GM18867 (cell line): ENCODE measurements at regions not wholly inside any gene's neighbourhood (a gene's known extent, or its start where the extent isn't known, plus 50 kb on each side); places are given as distances from the start of the nearest gene placed in this dataset.

Experiments used
- ATAC-seq: cut with Tn5 transposase; IDR thresholded peaks from one replicate; pipeline ENCODE4 v1.9.1; 2021; ENCODE audit warnings: mild to moderate bottlenecking, moderate library complexity; ENCODE audit not compliant: unreplicated experiment

DNA sequence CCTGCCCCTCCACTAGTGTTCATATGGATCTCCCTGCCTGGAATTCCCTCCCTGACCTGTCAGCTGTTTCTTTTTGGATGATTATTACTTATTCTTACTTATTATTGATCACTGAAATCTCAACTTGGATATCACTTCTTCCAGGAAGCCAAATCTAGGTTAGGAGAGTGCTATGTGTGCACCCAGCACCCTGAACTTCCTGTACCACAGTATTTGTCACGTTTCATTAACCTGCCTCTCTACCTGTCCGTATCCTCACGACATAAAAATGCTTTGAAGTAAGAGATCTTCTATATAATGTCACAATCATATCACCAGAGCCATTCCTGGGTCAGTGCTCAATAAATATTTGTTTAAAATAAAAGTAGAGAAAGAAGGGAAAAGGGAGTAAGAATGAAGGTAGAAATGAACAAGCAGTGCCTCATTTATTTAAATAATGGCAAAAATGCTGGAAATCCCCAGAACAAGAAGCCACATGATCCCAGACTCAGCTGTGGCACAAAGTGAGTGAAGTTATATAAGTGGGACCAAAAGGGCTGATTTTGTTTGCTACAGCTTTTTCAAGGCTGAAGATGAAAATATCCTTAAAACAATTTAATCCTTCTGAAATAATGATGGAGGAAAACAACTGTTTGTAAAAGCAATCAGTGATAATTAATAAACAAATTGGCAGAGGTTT lies 88.0 kb upstream of the MANEA start:
- no peak for ATAC-seq

DNA sequence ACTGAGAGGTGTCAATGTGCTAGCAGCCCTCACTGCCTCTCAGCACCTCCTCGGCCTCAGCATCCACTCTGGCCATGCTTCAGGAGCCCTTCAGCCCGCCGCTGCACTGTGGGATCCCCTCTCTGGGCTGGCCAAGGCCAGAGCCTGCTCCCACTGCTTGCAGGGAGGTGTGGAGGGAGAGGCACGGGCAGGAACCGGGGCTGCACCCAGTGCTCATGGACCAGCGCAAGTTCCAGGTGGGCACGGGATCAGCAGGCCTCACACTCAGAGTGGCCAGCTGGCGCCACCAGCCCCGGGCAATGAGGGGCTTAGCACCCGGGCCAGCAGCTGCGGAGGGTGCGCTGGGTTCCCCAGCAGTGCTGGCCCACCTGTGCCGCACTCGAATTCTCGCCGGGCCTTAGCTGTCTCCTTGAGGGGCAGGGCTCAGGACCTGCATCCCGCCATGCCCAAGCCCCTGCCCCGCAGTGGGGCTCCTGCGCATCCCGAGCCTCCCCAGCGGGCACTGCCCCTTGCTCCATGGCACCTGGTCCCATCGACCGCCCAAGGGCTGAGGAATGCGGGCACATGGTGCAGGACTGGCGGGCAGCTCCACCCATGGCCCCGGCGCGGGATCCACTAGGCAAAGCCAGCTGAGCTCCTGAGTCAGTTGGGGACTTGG lies 80.4 kb upstream of the MANEA start:
- no peak for ATAC-seq

DNA sequence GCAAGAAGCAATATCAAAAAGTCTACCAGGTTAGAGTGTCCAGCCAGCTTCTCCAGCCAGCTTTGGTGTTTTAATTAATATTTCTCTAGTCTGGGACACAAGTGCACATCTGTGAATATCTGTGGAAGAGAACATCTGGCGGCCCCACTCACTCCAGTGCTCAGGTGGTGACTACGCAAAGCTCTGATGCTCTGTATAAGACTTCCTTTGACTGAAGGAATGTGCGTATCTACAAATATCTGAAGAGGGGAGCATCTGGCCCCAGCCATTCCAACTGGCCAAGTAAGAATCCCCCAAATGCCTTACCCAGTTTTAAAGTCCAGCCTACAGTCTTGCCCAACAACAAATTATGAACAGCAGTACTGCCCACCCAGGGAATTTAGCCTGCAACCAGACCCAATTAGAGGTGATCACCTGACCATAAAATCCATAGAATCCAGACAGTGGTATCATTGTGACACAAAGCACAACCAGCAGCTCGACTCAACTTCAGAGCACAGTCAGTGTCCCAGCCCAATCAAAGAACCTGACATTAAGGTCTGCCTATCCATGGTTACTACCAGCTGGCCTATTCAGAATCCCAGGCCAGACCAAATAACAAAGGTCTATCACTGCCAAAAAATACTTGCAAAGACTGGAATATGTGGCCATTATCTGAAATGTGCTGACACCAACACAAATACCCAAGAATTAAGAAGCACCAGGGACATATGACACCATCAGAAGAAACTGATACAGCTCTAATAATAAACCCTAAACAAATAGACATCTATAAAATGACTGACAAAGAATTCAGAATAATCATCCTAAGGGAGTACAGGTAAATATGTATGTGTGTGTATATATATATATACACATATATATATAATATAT lies 76.1 kb upstream of the MANEA start:
- no peak for ATAC-seq

DNA sequence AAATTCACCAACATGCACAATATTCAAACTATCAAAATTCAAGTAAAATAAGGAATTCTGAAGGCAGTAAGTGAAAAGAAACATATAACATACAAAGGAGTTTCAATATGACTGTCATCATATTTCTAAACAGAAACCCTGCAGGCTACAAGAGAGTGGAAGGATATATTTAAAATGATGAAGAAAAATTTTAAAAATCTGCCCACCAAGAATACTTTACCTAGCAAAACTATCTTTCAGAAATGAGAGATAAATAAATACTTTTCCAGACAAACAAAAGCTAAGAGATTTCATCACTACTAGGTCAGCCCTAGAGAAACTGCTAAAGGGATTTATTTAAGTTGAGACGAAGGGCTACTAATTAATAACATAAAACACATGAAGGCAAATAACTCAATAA lies 73.8 kb upstream of the MANEA start:
- no peak for ATAC-seq

DNA sequence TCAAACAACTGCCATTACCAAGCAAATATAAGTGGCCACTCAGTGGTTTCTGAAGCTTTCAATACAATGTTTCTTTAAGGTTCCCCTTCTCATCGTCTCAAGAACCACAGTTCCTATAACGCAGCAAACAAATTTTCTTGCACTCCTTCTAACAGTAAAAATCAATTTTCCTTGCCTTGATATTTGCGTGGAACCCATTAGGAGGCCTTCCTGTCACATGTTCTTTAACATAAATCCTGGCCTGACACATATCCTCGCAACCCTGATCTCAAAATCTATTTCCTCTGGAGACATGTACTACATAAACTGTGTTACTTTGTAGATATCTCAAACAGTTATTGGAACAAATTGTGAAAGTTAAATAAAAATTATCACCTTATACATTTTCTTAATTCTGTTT lies 65.9 kb upstream of the MANEA start:
- ATAC-seq = no peak

DNA sequence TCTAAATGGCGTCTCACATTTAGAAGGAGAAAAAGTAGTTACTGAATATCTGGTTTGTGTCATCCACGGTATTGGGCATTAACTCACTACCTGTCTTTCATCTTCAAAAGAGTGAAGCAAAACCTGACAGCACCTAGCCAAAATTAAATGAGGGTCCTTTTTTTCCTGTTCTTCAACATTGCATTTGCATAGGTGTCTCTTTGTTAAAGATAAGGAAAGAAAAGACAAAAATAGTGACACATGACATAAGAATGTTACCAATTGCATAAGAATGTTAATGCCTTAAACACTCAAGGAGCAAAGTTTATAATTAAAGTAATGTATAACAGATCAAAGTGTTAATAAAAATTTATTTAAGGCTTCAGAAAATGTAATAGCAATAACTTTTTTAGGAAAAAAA lies 61.4 kb upstream of the MANEA start:
- ATAC-seq = no peak

DNA sequence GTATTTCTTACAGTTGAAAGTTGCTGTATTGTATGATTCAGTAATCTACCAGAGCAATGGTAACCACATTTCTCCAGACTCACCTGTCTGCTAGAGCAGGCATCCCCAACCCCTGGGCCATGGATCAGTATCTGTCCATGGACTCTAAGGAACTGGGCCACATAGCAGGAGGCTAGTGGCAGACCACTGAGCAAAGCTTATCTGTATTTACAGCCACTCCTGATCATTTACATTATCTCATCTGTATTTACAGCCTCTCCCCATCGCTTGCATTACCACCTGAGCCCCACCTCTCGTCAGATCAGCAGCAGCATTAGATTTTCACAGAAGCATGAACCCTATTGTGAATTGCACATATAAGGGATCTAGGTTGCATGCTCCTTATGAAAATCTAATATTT lies 60.3 kb upstream of the MANEA start:
- no peak for ATAC-seq

DNA sequence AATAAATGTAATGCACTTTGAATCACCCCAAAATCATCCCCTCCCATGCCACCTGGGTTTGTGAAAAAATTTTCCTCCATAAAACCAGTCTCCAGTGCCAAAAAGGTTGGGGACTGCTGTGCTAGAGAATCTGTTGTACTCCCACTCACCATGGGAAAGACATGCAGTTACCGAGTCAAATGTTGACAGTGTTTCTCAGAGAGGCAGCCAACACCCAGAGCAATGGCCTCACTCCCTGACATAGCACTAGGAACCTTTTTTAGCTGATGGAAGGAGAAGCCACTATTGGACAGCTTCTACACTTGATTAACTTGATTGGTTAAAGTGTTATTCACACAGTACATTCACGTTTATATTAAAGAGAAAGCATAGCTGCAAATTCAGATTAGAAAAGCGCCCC lies 59.8 kb upstream of the MANEA start:
- ATAC-seq = no peak

DNA sequence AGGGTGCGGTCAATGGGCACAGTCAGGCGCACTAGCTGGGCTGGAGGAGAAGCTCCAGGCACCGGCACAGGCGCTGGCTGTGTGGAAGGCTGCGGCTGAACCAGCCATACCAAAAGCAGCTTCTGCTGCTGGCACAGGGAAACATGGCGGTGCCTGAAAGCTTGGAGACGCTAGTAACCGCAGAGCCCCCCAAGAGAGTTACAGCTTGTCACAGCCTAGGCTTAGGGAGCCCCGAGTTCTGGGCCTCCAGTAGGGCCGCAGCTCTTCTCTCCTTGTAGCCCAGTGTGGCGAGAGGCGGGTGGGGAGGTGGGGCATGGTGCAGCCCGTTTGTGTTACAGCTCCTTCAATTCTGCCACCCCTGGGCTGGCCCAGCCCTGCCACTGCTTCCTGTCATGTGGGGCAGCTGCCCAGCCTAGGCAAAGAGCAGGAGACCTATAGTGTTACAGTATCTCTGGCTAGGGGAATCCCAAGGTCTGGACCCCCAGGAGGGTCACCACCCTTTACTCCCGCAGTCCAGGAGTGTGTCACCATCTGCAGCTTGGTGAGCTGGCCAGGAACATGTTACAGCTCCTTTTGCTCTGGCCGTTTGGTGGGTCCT lies 58.6 kb upstream of the MANEA start:
- ATAC-seq = no peak

DNA sequence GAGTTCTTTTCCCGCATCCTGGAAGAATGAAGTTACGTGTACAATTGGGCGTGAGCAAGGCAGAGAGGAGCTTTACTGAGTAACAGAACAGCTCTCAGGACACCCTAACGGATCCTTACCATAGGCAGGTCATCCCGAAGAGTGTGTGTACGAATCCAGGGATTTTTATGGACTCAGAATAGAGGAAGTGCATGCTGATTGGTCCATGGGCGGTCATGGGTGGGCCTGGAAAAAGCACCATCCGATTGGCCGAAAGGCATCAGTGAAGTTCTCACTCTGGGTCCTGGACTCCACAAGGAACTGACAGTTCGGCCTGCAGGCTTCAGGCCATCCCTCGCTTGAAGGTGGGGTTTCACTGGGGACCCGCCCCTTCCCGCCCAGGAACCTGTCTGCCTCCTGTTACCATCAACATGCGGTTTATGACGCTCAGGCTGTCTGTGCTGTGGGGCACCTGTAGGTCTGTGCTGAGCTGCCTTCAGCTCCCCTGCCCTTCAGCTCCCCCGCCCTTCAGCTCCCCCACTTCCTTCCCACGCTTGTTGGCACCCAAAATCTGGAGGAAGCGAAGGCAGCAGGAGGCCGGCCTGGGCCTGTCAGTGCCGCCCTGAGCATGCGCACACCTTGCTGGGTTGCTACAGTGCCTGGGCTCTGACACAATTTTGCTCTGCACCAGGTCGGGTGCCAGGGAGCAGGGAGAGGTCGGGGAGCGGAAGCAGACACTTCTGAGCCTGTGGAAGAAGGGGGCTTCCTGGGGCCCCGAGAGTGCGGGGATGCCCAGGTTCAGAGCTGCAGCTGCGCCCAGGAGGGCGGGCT lies 57.9 kb upstream of the MANEA start:
- no peak for ATAC-seq

DNA sequence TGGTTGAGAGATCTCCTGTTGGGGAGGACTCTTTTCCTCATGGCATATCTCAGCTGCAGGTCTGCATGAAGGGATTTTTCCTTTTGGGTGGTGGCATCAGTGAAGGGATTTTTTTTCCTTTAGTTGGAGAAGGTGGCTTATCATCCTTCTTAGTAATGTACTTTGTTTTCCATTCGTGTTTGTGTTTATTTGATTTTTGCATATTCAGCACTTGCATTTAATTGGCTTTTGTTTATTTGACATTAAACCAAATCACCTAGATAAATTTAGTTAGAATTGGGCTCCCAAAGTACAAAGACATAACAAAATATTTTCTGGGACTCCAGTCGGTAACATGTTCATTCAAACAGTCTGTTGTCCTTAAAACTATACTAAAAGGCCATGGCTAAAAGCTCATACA lies 56.2 kb upstream of the MANEA start:
- no peak for ATAC-seq
